Stomach (tissue), 8 donors: ENCODE measurements at regions not wholly inside any gene's neighbourhood (a gene's known extent, or its start where the extent isn't known, plus 50 kb on each side); places are given as distances from the start of the nearest gene placed in this dataset.

Experiments used
- DNase-seq, 2 donors: peaks; one replicate each; pipeline versions ENCODE4 v3.0.0 to v3.0.0-alpha.2; 2013 to 2019
- H3K27ac ChIP-seq, 5 donors: fragments of 200-600 bp in 4 of 5; sonication (generic) in 4 of 5; one replicate each; pipeline ENCODE4 v1.5.1; 2013 to 2019; ENCODE audit warnings: mild to moderate bottlenecking in 1 of 5, moderate library complexity in 1 of 5
- H3K27me3 ChIP-seq, 3 donors: fragments of 200-600 bp; sonication (generic); one replicate each; pipeline ENCODE4 v1.5.1; 2017 to 2019; ENCODE audit warnings: mixed run types in 1 of 3
- H3K36me3 ChIP-seq, 4 donors: fragments of 200-600 bp; sonication (generic); 1 replicate in 3 of 4; 2 replicates in 1 of 4; pipeline ENCODE4 v1.5.1; 2016 to 2019
- H3K4me1 ChIP-seq, 4 donors: fragments of 200-600 bp; sonication (generic); one replicate each; pipeline ENCODE4 v1.5.1; 2016 to 2019
- H3K4me3 ChIP-seq, 4 donors: fragments of 200-600 bp; sonication (generic) in 3 of 4; one replicate each; pipeline ENCODE4 v1.5.1; 2016 to 2019; ENCODE audit warnings: mild to moderate bottlenecking in 1 of 4
- H3K9me3 ChIP-seq, 4 donors: fragments of 200-600 bp; sonication (generic); one replicate each; pipeline ENCODE4 v1.5.1; 2016 to 2019
- EP300 ChIP-seq: sonication (generic); formaldehyde crosslinking; IDR thresholded peaks from one replicate; pipeline ENCODE4 v1.6.1; 2017; ENCODE audit warnings: antibody characterized with exemption
- POLR2A ChIP-seq, 4 donors: fragments of 450-650 bp; IDR thresholded peaks; one replicate each; pipeline ENCODE4 v1.6.1; 2016; ENCODE audit warnings: antibody characterized with exemption in 4 of 4, control low read depth in 2 of 4, mild to moderate bottlenecking in 1 of 4, moderate library complexity in 1 of 4
- POLR2AphosphoS5 ChIP-seq, 3 donors: sonication (generic); formaldehyde crosslinking; IDR thresholded peaks; one replicate each; pipeline ENCODE4 v1.6.1; 2016; ENCODE audit warnings: antibody characterized with exemption in 3 of 3
- WGBS, 5 donors: extraction: QIAGEN DNeasy Blood & Tissue Kit in 3 of 5; methylation state at CpG; one replicate each; pipeline versions ENCODE4 v1.1.5 to v1.1.7; 2013 to 2018; 5-methylcytosine and 5-hydroxymethylcytosine counted together
- intact Hi-C: fragments of 100-400 bp; cut with DNase I; formaldehyde crosslinking; loops from one replicate; pipeline ENCODE4 v1.15.1; 2023; ENCODE audit warnings: low total_unique reads
- TF ChIP-seq, protein P1 (sequence below), 7 experiments: fragments of 450-650 bp in 4 of 7; fragments of 200-600 bp in 3 of 7; sonication (generic) in 3 of 7; IDR thresholded peaks; one replicate each; pipeline ENCODE4 v1.5.1; 2016 to 2019; ENCODE audit warnings: antibody characterized with exemption in 7 of 7, control low read depth in 2 of 7, mild to moderate bottlenecking in 1 of 7
- donor health status: healthy with polysubstance abuse.
- donor health status: Bipolar disorder and iron deficiency.
- donor health status: healthy.

DNA sequence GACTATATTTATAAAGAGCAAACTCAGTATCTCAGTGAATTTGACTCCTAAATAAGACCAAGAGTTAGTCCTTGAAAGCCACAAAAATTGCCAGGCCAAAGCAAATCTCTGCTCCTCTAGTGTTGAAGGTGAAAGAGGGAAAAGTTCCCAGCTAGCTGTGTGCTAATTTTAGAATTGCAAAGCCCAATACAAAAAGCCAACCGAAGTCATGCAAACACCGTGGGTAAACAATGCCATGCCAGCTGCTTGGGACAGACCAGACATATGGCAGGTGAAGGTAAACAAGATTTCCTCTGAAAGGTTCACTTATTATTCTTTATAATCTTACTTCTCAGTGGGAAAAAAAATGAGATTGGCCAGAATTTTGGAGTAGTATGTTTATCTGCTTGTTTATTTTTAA lies 80.5 kb upstream of the LNX1 start:
- Histone ChIP-seq H3K27ac (peak overlapping the region in 2 of 5 donors; percentile 51 to 53), H3K9me3 (peaks cover 0 to 4% (median 0%) of the 10 kb centered on the region in 4 donors), H3K27me3 (no peaks in the 10 kb centered on the region), H3K4me1 (peaks cover 0 to 7% (median 3%) of the 10 kb centered on the region in 4 donors), H3K36me3 (no peaks in the 10 kb centered on the region), H3K4me3 (no peak overlapping the region)
- TF ChIP-seq POLR2A (IDR thresholded peaks at IDR 0.05) = no peak
- no peak for TF ChIP-seq EP300
- peak in 1 of 3 donors; percentile 39 for TF ChIP-seq POLR2AphosphoS5 (IDR thresholded peaks at IDR 0.05)
- TF ChIP-seq, protein P1, sequence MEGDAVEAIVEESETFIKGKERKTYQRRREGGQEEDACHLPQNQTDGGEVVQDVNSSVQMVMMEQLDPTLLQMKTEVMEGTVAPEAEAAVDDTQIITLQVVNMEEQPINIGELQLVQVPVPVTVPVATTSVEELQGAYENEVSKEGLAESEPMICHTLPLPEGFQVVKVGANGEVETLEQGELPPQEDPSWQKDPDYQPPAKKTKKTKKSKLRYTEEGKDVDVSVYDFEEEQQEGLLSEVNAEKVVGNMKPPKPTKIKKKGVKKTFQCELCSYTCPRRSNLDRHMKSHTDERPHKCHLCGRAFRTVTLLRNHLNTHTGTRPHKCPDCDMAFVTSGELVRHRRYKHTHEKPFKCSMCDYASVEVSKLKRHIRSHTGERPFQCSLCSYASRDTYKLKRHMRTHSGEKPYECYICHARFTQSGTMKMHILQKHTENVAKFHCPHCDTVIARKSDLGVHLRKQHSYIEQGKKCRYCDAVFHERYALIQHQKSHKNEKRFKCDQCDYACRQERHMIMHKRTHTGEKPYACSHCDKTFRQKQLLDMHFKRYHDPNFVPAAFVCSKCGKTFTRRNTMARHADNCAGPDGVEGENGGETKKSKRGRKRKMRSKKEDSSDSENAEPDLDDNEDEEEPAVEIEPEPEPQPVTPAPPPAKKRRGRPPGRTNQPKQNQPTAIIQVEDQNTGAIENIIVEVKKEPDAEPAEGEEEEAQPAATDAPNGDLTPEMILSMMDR (IDR thresholded peaks at IDR 0.05) = no peak
- 16 to 35% (median 28%) methylated on average over 2 of the region's 2 CpGs for WGBS, 5 donors
- intact Hi-C loops = no loop called here
- DNase-seq = peak; percentile 41 to 70

DNA sequence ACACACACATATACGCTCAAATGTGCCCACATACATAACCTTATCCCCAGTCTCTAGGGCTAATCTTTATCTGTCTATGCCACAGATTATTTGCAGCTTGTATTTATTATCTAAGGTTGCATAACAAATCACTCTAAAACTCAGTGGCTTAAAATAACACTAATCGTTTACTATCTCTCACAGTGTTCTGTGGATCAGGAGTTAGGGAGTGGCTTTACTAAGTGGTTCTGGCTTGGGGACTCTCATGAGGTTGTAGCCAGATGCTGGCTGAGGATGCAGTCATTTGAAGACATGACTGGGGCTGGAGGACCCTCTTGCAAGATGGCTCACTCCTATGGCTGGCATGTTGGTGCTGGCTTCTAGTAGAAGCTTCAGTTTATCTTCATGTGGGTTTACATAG lies 68.5 kb upstream of the LNX1 start:
- H3K9me3 ChIP-seq = no peaks in the 10 kb centered on the region
- DNase-seq = no peak
- H3K36me3 ChIP-seq = no peaks in the 10 kb centered on the region
- no peak overlapping the region for H3K4me3 ChIP-seq
- H3K4me1 ChIP-seq = peaks cover 4 to 12% (median 8%) of the 10 kb centered on the region in 4 donors
- H3K27me3 ChIP-seq = no peaks in the 10 kb centered on the region
- WGBS, 5 donors = 34 to 49% (median 39%) methylated on average over 2 of the region's 2 CpGs
- H3K27ac ChIP-seq = no peak overlapping the region
- intact Hi-C loops = no loop called here
- no peak for TF ChIP-seq POLR2AphosphoS5 (IDR thresholded peaks at IDR 0.05)

DNA sequence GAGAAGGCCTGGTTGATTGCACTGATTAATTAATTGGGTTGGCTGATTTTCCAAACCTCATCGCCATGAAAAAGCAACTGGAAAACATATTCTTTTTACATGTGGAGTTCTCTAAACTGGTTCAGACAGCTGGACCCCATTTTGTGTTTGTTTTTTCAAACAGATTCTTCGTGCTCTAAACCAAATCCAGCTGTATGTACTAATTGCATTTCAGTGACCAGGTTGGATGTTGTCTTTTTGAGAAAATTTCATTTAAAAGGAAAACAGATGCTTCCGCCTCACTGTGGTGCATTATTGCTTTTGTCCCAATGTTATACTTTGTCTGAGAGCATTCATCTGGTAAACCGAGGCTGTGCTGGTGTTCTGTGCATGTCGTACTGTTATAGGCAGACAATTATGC lies 67.8 kb upstream of the LNX1 start:
- no peak overlapping the region for H3K4me3 ChIP-seq
- no peaks in the 10 kb centered on the region for H3K9me3 ChIP-seq
- TF ChIP-seq POLR2A (IDR thresholded peaks at IDR 0.05) = no peak
- TF ChIP-seq, protein P1 (IDR thresholded peaks at IDR 0.05) = no peak
- no peak for TF ChIP-seq POLR2AphosphoS5 (IDR thresholded peaks at IDR 0.05)
- TF ChIP-seq EP300 = no peak
- DNase-seq = no peak
- WGBS, 5 donors = 67 to 79% (median 76%) methylated on average over 5 of the region's 5 CpGs
- peak overlapping the region in 1 of 5 donors; percentile 6 for H3K27ac ChIP-seq
- intact Hi-C loops = no loop called here
- H3K36me3 ChIP-seq = no peaks in the 10 kb centered on the region
- peaks cover 8 to 18% (median 14%) of the 10 kb centered on the region in 4 donors for H3K4me1 ChIP-seq
- no peaks in the 10 kb centered on the region for H3K27me3 ChIP-seq

DNA sequence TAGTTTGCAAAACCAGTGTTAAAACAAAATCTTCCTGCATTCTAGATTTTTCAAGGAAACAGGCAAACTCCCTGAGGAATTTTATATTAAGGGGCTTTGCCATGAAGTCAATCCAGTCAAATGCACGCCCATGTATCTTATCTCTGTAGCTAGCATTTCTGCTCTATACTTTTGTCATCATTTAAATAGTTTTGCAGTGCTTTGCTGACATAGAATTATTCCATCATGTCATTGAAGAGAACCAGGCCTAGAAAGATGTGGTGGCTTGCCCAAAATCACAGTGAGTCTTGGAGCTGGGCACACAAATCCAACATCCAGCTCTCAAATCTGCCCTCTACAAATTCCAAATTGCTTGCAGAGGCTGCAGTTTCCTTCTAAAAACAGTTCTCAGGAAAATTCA lies 66.7 kb upstream of the LNX1 start:
- peaks cover 18 to 29% (median 25%) of the 10 kb centered on the region in 4 donors for H3K4me1 ChIP-seq
- no peaks in the 10 kb centered on the region for H3K36me3 ChIP-seq
- no peaks in the 10 kb centered on the region for H3K9me3 ChIP-seq
- no peaks in the 10 kb centered on the region for H3K27me3 ChIP-seq
- WGBS, 5 donors = 73 to 95% (median 90%) methylated on average over 1 of the region's 1 CpG
- TF ChIP-seq, protein P1 (IDR thresholded peaks at IDR 0.05) = no peak
- no peak for TF ChIP-seq POLR2AphosphoS5 (IDR thresholded peaks at IDR 0.05)
- TF ChIP-seq EP300 = no peak
- no peak for TF ChIP-seq POLR2A (IDR thresholded peaks at IDR 0.05)
- no peak for DNase-seq
- H3K27ac ChIP-seq = peak overlapping the region in 1 of 5 donors; percentile 6
- intact Hi-C loops = no loop called here
- H3K4me3 ChIP-seq = no peak overlapping the region

DNA sequence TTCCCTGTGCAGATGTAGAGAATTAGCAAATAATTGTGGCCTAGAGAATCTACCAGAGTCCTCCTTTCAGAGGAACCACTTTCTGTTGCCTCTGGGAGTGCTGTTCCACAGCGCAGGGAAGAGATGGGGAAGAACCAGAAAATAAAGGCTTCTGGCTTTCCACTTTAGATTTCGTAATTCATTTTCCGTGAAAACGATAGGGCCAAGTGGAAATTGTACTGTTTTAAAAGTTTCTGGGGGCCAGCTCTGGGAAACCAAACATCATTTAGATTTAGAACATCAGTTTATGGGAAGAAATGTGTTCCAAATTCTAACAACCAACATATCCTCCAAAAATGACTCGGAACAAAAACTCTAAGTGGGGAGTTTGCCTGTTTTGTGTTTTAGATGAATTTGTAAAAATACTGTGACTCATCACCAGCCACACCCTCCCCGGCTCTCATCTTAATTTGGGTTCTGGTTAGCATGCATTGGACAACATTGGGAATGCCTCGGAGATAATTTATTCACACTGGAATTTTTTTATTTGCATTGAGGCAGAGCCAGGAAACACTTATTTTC lies 65.2 kb upstream of the LNX1 start:
- TF ChIP-seq, protein P1 (IDR thresholded peaks at IDR 0.05) = peak in 2 of 7 experiments; percentile 10 to 31
- TF ChIP-seq POLR2AphosphoS5 (IDR thresholded peaks at IDR 0.05) = no peak
- Histone ChIP-seq H3K27ac (peak overlapping the region in 4 of 5 donors; percentile 16 to 88 (median 82)), H3K27me3 (no peaks in the 10 kb centered on the region), H3K4me1 (peaks cover 34 to 44% (median 40%) of the 10 kb centered on the region in 4 donors), H3K36me3 (no peaks in the 10 kb centered on the region), H3K4me3 (no peak overlapping the region), H3K9me3 (no peaks in the 10 kb centered on the region)
- peak in 1 of 2 donors; percentile 54 for DNase-seq
- intact Hi-C loops = no loop called here
- WGBS, 5 donors = 70 to 85% (median 81%) methylated on average over 7 of the region's 7 CpGs
